Progenitor cell of endocrine pancreas (in vitro differentiated cells): ENCODE measurements at regions not wholly inside any gene's neighbourhood (a gene's known extent, or its start where the extent isn't known, plus 50 kb on each side); places are given as distances from the start of the nearest gene placed in this dataset.

Experiments used
- DNase-seq: peaks from one replicate; pipeline ENCODE4 v3.0.0; 2021; ENCODE audit warnings: low spot score; ENCODE audit not compliant: unreplicated experiment
- H3K27ac Mint-ChIP-seq: 2 replicates; pipeline ENCODE4 v1.8.0; 2021; ENCODE audit warnings: mild to moderate bottlenecking, moderate library complexity, mixed read lengths
- H3K27me3 Mint-ChIP-seq: 2 replicates; pipeline ENCODE4 v1.8.0; 2021; ENCODE audit warnings: mixed read lengths
- H3K36me3 Mint-ChIP-seq: 2 replicates; pipeline ENCODE4 v1.8.0; 2022; ENCODE audit warnings: mixed read lengths; ENCODE audit not compliant: insufficient read depth
- H3K4me1 Mint-ChIP-seq: 2 replicates; pipeline ENCODE4 v1.8.0; 2021; ENCODE audit warnings: low read depth, mixed read lengths
- H3K4me3 Mint-ChIP-seq: 2 replicates; pipeline ENCODE4 v1.8.0; 2021; ENCODE audit warnings: low read depth, mild to moderate bottlenecking, moderate library complexity, mixed read lengths
- H3K9me3 Mint-ChIP-seq: 2 replicates; pipeline ENCODE4 v1.8.0; 2021; ENCODE audit warnings: low read depth, mixed read lengths
- CTCF ChIP-seq: fragments of 200-600 bp; sonication (generic); IDR thresholded peaks from one replicate; pipeline ENCODE4 v1.5.0; 2021; ENCODE audit warnings: antibody characterized with exemption, mild to moderate bottlenecking; ENCODE audit not compliant: unreplicated experiment

GRCh38 chr6:164275773-164276172, 861.3 kb downstream of the QKI start:
- no peak for DNase-seq
- H3K36me3 Mint-ChIP-seq, result no peaks in the 10 kb centered on the region
- H3K27me3 Mint-ChIP-seq, result no peaks in the 10 kb centered on the region
- H3K27ac Mint-ChIP-seq, result no peak overlapping the region
- H3K4me3 Mint-ChIP-seq, result no peak overlapping the region
- H3K4me1 Mint-ChIP-seq, result no peaks in the 10 kb centered on the region
- H3K9me3 Mint-ChIP-seq, result peaks cover 8% of the 10 kb centered on the region
- TF ChIP-seq CTCF, result no peak

- Mint-ChIP-seq H3K36me3 (no peaks in the 10 kb centered on the region), H3K27me3 (no peaks in the 10 kb centered on the region), H3K27ac (no peak overlapping the region), H3K4me3 (no peak overlapping the region), H3K4me1 (no peaks in the 10 kb centered on the region), H3K9me3 (peaks cover 5% of the 10 kb centered on the region)
- no peak for TF ChIP-seq CTCF
- DNase-seq, result no peak
Measured at GRCh38 chr6:164274493-164274892, 860.0 kb downstream of the QKI start.

- no peaks in the 10 kb centered on the region for H3K36me3 Mint-ChIP-seq
- no peaks in the 10 kb centered on the region for H3K27me3 Mint-ChIP-seq
- H3K4me1 Mint-ChIP-seq, result no peaks in the 10 kb centered on the region
- no peak overlapping the region for H3K27ac Mint-ChIP-seq
- TF ChIP-seq CTCF, result no peak
- peaks cover 1% of the 10 kb centered on the region for H3K9me3 Mint-ChIP-seq
- H3K4me3 Mint-ChIP-seq, result no peak overlapping the region
- DNase-seq, result no peak
Measured at GRCh38 chr6:164273491-164273890, 859.0 kb downstream of the QKI start.

GRCh38 chr6:164266851-164267250, 852.3 kb downstream of the QKI start:
- no peak for DNase-seq
- Mint-ChIP-seq H3K27me3 (no peaks in the 10 kb centered on the region), H3K9me3 (no peaks in the 10 kb centered on the region), H3K4me1 (no peaks in the 10 kb centered on the region), H3K36me3 (no peaks in the 10 kb centered on the region), H3K4me3 (no peak overlapping the region), H3K27ac (no peak overlapping the region)
- TF ChIP-seq CTCF, result no peak

- no peak overlapping the region for H3K27ac Mint-ChIP-seq
- no peaks in the 10 kb centered on the region for H3K36me3 Mint-ChIP-seq
- no peaks in the 10 kb centered on the region for H3K9me3 Mint-ChIP-seq
- no peaks in the 10 kb centered on the region for H3K27me3 Mint-ChIP-seq
- no peak for DNase-seq
- H3K4me1 Mint-ChIP-seq, result no peaks in the 10 kb centered on the region
- TF ChIP-seq CTCF, result no peak
- H3K4me3 Mint-ChIP-seq, result no peak overlapping the region
Measured at GRCh38 chr6:164262348-164262747, 847.8 kb downstream of the QKI start.

GRCh38 chr6:164258421-164258820, 843.9 kb downstream of the QKI start:
- no peak for DNase-seq
- Mint-ChIP-seq H3K4me3 (no peak overlapping the region), H3K27me3 (no peaks in the 10 kb centered on the region), H3K9me3 (no peaks in the 10 kb centered on the region), H3K4me1 (no peaks in the 10 kb centered on the region), H3K36me3 (no peaks in the 10 kb centered on the region), H3K27ac (no peak overlapping the region)
- TF ChIP-seq CTCF, result no peak
